Activated naive CD4-positive, alpha-beta T cell treated with anti-CD3 and anti-CD28 coated beads for 36 hours (primary cell): ENCODE measurements at regions not wholly inside any gene's neighbourhood (a gene's known extent, or its start where the extent isn't known, plus 50 kb on each side); places are given as distances from the start of the nearest gene placed in this dataset.
"Not testable (repeated sequence)": the region's sequence is repeated elsewhere in the genome, so short reads cannot be mapped to it uniquely, and the experiment has no call there.

Source experiments
- CTCF ChIA-PET: fragments of 350-600 bp; sonication (Branson Sonifier 250); formaldehyde crosslinking; loops from one replicate; lab custom pipeline; 2021; ENCODE audit warnings: antibody characterized with exemption; lab: Charles Lee
- DNase-seq: peaks from one replicate; pipeline ENCODE4 v3.0.0-alpha.2; 2020
- H3K27ac Mint-ChIP-seq: one replicate; pipeline ENCODE4 v1.8.0; 2021; ENCODE audit warnings: mild to moderate bottlenecking, mixed read lengths
- H3K27me3 Mint-ChIP-seq: one replicate; pipeline ENCODE4 v1.8.0; 2021; ENCODE audit warnings: low read depth, mixed read lengths
- H3K36me3 Mint-ChIP-seq: one replicate; pipeline ENCODE4 v1.8.0; 2021; ENCODE audit warnings: low read depth, mixed read lengths
- H3K4me1 Mint-ChIP-seq: one replicate; pipeline ENCODE4 v1.8.0; 2021; ENCODE audit warnings: low read depth, mixed read lengths
- H3K4me3 Mint-ChIP-seq: one replicate; pipeline ENCODE4 v1.8.0; 2021; ENCODE audit warnings: mild to moderate bottlenecking, moderate library complexity, mixed read lengths
- H3K9me3 Mint-ChIP-seq: one replicate; pipeline ENCODE4 v1.8.0; 2021; ENCODE audit warnings: mixed read lengths
- intact Hi-C: fragments of 100-400 bp; cut with micrococcal nuclease; formaldehyde crosslinking; loops from one replicate; pipeline ENCODE4 v1.15.1; 2023

GRCh38 chr1:230570724-230571360 is 71.4 kb upstream of the COG2 start:
- CTCF ChIA-PET, result no interaction called here
- intact Hi-C loops, result no loop called here
- no peaks in the 10 kb centered on the region for H3K36me3 Mint-ChIP-seq
- no peaks in the 10 kb centered on the region for H3K4me1 Mint-ChIP-seq
- no peak overlapping the region for H3K27ac Mint-ChIP-seq
- no peak for DNase-seq
- peaks cover 20% of the 10 kb centered on the region for H3K27me3 Mint-ChIP-seq
- no peaks in the 10 kb centered on the region for H3K9me3 Mint-ChIP-seq
- no peak overlapping the region for H3K4me3 Mint-ChIP-seq

GRCh38 chr1:230569201-230569600 is 73.1 kb upstream of the COG2 start:
- no peak for DNase-seq
- no peaks in the 10 kb centered on the region for H3K4me1 Mint-ChIP-seq
- no peaks in the 10 kb centered on the region for H3K36me3 Mint-ChIP-seq
- peaks cover 19% of the 10 kb centered on the region for H3K27me3 Mint-ChIP-seq
- no peak overlapping the region for H3K4me3 Mint-ChIP-seq
- CTCF ChIA-PET, result no interaction called here
- no peak overlapping the region for H3K27ac Mint-ChIP-seq
- intact Hi-C loops, result no loop called here
- H3K9me3 Mint-ChIP-seq, result no peaks in the 10 kb centered on the region

GRCh38 chr1:230568676-230569075 is 73.6 kb upstream of the COG2 start:
- Mint-ChIP-seq H3K9me3 (no peaks in the 10 kb centered on the region), H3K4me3 (no peak overlapping the region), H3K36me3 (no peaks in the 10 kb centered on the region), H3K4me1 (no peaks in the 10 kb centered on the region), H3K27me3 (peaks cover 19% of the 10 kb centered on the region), H3K27ac (no peak overlapping the region)
- DNase-seq, result no peak
- CTCF ChIA-PET, result no interaction called here
- intact Hi-C loops, result no loop called here

- H3K4me1 Mint-ChIP-seq, result no peaks in the 10 kb centered on the region
- H3K27me3 Mint-ChIP-seq, result peaks cover 20% of the 10 kb centered on the region
- no peak for DNase-seq
- no peak overlapping the region for H3K4me3 Mint-ChIP-seq
- H3K27ac Mint-ChIP-seq, result peak overlapping the region; percentile 19
- intact Hi-C loops, result no loop called here
- CTCF ChIA-PET, result no interaction called here
- no peaks in the 10 kb centered on the region for H3K36me3 Mint-ChIP-seq
- H3K9me3 Mint-ChIP-seq, result no peaks in the 10 kb centered on the region
Observed at GRCh38 chr1:230568008-230568407, 74.3 kb upstream of the COG2 start.

- Mint-ChIP-seq H3K27ac (no peak overlapping the region), H3K27me3 (peaks cover 17% of the 10 kb centered on the region), H3K9me3 (no peaks in the 10 kb centered on the region), H3K4me3 (no peak overlapping the region), H3K36me3 (no peaks in the 10 kb centered on the region), H3K4me1 (no peaks in the 10 kb centered on the region)
- no peak for DNase-seq
- CTCF ChIA-PET, result no interaction called here
- intact Hi-C loops, result no loop called here
Observed at GRCh38 chr1:230567221-230567575, 75.1 kb upstream of the COG2 start.

GRCh38 chr1:230566532-230567220 is 75.6 kb upstream of the COG2 start:
- H3K4me3 Mint-ChIP-seq, H3K27ac Mint-ChIP-seq, DNase-seq, H3K36me3 Mint-ChIP-seq, H3K9me3 Mint-ChIP-seq, CTCF ChIA-PET, H3K4me1 Mint-ChIP-seq, intact Hi-C loops: not testable (repeated sequence)
- H3K27me3 Mint-ChIP-seq, result peaks cover 17% of the 10 kb centered on the region

- H3K4me1 Mint-ChIP-seq, result no peaks in the 10 kb centered on the region
- no peak overlapping the region for H3K4me3 Mint-ChIP-seq
- CTCF ChIA-PET, result no interaction called here
Observed at GRCh38 chr1:230565141-230565540, 77.1 kb upstream of the COG2 start.

GRCh38 chr1:230563591-230563990 is 78.7 kb upstream of the COG2 start:
- H3K4me3 Mint-ChIP-seq, result no peak overlapping the region
- no peaks in the 10 kb centered on the region for H3K36me3 Mint-ChIP-seq
- no peak for DNase-seq
- CTCF ChIA-PET, result no interaction called here
- no peaks in the 10 kb centered on the region for H3K4me1 Mint-ChIP-seq
- H3K27me3 Mint-ChIP-seq, result peaks cover 9% of the 10 kb centered on the region
- intact Hi-C loops, result no loop called here
- no peak overlapping the region for H3K27ac Mint-ChIP-seq
- H3K9me3 Mint-ChIP-seq, result no peaks in the 10 kb centered on the region

More at GRCh38 chr1:230565141-230565540, 77.1 kb upstream of the COG2 start:
- DNase-seq, result no peak
- intact Hi-C loops, result no loop called here
- no peaks in the 10 kb centered on the region for H3K36me3 Mint-ChIP-seq
- no peak overlapping the region for H3K27ac Mint-ChIP-seq
- no peaks in the 10 kb centered on the region for H3K9me3 Mint-ChIP-seq
- H3K27me3 Mint-ChIP-seq, result peaks cover 17% of the 10 kb centered on the region

GRCh38 chr1:230561570-230561969 is 80.7 kb upstream of the COG2 start:
- intact Hi-C loops, result no loop called here
- CTCF ChIA-PET, result no interaction called here
- Mint-ChIP-seq H3K27ac (no peak overlapping the region), H3K9me3 (no peaks in the 10 kb centered on the region), H3K4me1 (peaks cover 2% of the 10 kb centered on the region), H3K27me3 (peaks cover 22% of the 10 kb centered on the region), H3K4me3 (no peak overlapping the region), H3K36me3 (no peaks in the 10 kb centered on the region)
- DNase-seq, result no peak

- no peak overlapping the region for H3K4me3 Mint-ChIP-seq
- peaks cover 9% of the 10 kb centered on the region for H3K4me1 Mint-ChIP-seq
- no peak overlapping the region for H3K27ac Mint-ChIP-seq
- CTCF ChIA-PET, result interaction anchor here (0.6 kb wide), 1 partner anchor 671 kb away, joined by 3 read pairs; no protein-coding TSS in a partner anchor
- peaks cover 24% of the 10 kb centered on the region for H3K27me3 Mint-ChIP-seq
- DNase-seq, result no peak
- no peaks in the 10 kb centered on the region for H3K9me3 Mint-ChIP-seq
- no peaks in the 10 kb centered on the region for H3K36me3 Mint-ChIP-seq
- intact Hi-C loops, result no loop called here
Observed at GRCh38 chr1:230558324-230558723, 84.0 kb upstream of the COG2 start.

- H3K27me3 Mint-ChIP-seq, result peaks cover 28% of the 10 kb centered on the region
- DNase-seq, result no peak
- H3K27ac Mint-ChIP-seq, result peak overlapping the region; percentile 21
- intact Hi-C loops, result no loop called here
- CTCF ChIA-PET, result no interaction called here
- no peaks in the 10 kb centered on the region for H3K9me3 Mint-ChIP-seq
- H3K36me3 Mint-ChIP-seq, result no peaks in the 10 kb centered on the region
- H3K4me1 Mint-ChIP-seq, result peaks cover 9% of the 10 kb centered on the region
- H3K4me3 Mint-ChIP-seq, result no peak overlapping the region
Observed at GRCh38 chr1:230556453-230556852, 85.8 kb upstream of the COG2 start.

GRCh38 chr1:230555814-230556213 is 86.5 kb upstream of the COG2 start:
- Mint-ChIP-seq H3K36me3 (no peaks in the 10 kb centered on the region), H3K27ac (peak overlapping the region; percentile 19), H3K27me3 (peaks cover 32% of the 10 kb centered on the region), H3K9me3 (no peaks in the 10 kb centered on the region), H3K4me1 (peaks cover 9% of the 10 kb centered on the region), H3K4me3 (no peak overlapping the region)
- DNase-seq, result no peak
- intact Hi-C loops, result no loop called here
- CTCF ChIA-PET, result no interaction called here

GRCh38 chr1:230552880-230553279 is 89.4 kb upstream of the COG2 start:
- peaks cover 9% of the 10 kb centered on the region for H3K4me1 Mint-ChIP-seq
- no peak for DNase-seq
- no peak overlapping the region for H3K27ac Mint-ChIP-seq
- peaks cover 24% of the 10 kb centered on the region for H3K27me3 Mint-ChIP-seq
- H3K36me3 Mint-ChIP-seq, result no peaks in the 10 kb centered on the region
- no peaks in the 10 kb centered on the region for H3K9me3 Mint-ChIP-seq
- CTCF ChIA-PET, result no interaction called here
- no peak overlapping the region for H3K4me3 Mint-ChIP-seq
- intact Hi-C loops, result no loop called here
